GM18507 (cell line): ENCODE measurements at regions not wholly inside any gene's neighbourhood (a gene's known extent, or its start where the extent isn't known, plus 50 kb on each side); places are given as distances from the start of the nearest gene placed in this dataset.

Source experiments
- DNase-seq: peaks from one replicate; pipeline ENCODE4 v3.0.0; 2011; ENCODE audit warnings: low read depth; ENCODE audit not compliant: insufficient read length; ENCODE audit errors: extremely low spot score
- FAIRE-seq: peaks from 2 replicates; lab custom pipeline; 2011; peaks lifted over from hg19 to GRCh38; lab: Jason Lieb, UNC

DNA sequence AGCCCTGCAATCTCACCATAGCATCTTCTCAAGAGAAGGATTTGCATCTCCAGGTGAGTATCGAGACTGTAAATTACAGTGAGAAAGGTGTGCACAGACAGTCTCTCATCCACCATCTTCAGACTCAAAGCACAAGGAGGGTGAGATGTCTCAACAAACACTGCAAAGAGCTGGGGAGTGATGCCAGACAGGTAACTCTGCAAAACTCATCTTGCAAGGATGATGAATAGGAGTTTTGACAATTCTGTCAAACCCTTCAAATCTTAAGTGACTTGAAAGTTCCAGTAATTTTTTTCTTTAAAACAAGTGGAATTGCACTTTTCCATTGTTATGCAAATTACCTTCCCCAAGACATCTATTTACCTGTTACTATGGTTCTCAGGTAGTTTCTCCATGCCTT, 277.2 kb upstream of the VCX3A start:
- DNase-seq (no peak), FAIRE-seq (no peak)

DNA sequence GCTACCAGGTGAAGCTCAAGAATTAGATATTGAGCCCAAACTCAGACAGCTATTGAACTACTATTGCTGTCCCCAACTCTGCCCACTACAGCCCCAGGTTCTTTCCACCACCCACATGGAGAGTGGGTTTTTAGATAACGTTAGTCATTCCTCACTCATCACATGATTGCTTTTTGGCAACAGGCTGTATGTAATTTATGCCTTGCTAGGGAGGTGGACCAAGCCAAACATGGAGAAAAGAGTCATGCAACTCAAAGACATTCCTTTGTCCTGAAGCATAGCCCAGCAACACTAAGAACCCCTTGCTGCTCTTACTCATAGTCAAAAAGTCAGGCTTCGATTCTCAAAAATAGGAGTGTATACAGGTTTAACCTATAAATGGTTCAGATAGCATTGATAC, 275.9 kb upstream of the VCX3A start:
- no peak for FAIRE-seq
- DNase-seq = no peak

DNA sequence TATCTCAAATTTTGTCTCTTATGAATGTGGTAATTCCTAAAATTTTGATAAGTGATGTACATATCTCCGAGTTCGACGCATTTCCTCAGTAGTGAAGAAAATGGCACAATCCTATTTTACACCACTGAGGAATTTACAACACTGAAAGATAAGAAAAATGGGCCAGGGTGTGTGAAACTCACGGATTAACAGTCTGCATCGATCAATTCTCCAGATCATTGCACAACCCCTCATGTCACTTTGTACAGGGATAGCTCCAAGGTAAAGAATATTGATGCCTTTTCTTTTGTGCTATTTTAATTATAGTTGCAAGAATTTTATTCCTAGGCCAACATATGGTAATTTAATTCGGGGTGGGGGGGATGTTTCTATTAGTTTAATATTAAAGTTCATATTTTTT, 268.7 kb upstream of the VCX3A start:
- no peak for DNase-seq
- FAIRE-seq = no peak

DNA sequence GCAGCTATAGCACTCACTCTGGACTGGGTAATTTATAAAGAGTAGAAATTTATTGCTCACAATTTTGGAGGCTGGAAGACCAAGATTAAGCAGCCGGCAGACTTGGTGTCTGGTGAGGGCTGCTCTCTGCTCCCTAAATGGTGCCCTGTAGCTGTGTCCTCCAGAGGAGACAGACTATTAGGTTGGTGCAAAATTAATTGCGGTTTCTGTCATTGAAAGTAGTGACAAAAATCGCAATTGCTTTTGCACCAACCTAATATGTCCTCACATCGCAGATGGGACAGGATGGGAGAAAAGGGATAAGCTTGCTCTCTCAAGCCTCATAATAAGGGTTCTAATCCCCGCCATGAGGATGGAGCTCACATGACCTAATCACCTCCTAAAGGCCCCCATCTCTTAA, 258.1 kb upstream of the VCX3A start:
- FAIRE-seq (no peak), DNase-seq (no peak)

DNA sequence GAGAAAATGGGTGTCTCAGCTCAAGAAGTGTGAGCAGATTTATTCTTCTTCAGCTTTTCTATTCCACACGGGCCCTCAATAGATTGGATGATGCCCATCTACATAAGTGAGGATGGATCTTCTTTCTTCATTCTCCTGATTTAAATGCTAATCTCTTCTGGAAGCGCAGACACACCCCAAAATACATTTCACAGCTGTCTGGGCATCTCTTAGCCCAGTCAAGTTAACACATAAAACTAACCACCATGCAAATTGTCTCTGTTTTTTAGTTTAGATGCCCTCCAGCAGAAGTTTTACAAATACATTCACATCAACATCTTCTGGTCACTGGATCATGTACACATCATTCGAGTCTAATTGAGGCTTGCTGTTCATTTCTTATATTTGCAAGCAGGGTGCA, 249.0 kb upstream of the VCX3A start:
- FAIRE-seq (no peak), DNase-seq (no peak)

DNA sequence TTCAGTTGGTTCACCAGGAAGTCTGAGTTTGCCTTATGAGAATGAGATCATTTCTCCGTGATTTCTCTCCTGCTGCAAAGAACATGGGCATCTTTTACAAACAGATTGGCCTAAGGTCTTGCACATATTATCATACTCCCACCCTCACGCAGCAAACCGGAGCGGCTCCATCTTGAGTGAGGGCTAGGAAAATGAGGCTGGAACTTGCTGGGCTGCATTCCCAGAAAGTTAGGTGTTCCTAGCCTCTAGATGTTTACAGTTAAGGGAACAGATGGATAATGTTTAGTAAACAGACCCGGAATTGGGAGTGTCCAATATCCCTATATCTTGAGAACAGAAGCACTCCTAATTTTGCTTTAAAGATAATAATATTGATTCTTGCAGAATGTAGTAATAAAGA, 247.9 kb upstream of the VCX3A start:
- FAIRE-seq = no peak
- no peak for DNase-seq

DNA sequence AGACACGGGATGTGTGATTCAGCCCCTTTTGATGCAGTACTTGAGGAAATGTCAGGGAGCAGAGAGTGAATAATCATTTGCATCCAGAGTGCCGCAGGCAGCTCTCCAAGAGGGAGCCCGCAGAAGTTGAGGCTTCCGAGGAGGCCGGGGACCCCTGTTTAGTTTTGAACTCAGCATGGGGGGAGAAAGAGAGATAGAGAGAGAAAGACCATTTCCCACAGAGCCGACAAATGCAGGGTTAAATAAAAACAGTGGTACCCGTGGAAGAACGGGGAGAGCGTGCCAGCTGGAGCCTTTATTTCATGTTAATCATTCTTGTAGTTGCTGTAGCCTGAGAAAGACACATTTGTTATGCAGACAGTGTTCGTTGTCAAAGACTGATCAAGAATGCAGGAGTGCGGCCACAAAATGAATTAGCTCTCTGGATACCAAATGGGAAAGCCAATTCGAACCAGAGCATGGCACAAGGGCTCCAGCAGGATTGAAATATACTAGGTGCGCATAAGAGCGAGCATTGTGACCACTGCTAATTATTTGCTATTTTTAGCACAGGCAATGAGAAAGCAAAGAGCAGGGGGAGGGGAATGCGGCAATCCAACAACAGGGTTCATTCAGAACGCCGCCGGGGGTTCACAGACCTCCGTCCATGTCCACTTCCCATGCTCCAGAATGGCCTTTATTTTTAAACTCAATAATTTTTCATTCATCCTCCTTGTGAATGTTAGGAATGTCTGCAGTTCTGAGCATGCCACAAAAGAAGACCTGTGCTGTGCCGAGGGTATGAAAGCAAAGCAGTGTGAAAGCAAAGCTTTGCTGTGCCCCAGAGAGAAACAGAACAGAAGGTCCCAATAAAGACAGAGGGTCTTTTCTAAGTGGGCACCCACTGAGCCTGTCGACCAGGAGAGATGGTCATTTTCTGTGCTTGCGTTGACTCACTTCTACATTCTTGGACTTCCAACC, 243.9 kb upstream of the VCX3A start:
- no peak for DNase-seq
- FAIRE-seq = no peak

DNA sequence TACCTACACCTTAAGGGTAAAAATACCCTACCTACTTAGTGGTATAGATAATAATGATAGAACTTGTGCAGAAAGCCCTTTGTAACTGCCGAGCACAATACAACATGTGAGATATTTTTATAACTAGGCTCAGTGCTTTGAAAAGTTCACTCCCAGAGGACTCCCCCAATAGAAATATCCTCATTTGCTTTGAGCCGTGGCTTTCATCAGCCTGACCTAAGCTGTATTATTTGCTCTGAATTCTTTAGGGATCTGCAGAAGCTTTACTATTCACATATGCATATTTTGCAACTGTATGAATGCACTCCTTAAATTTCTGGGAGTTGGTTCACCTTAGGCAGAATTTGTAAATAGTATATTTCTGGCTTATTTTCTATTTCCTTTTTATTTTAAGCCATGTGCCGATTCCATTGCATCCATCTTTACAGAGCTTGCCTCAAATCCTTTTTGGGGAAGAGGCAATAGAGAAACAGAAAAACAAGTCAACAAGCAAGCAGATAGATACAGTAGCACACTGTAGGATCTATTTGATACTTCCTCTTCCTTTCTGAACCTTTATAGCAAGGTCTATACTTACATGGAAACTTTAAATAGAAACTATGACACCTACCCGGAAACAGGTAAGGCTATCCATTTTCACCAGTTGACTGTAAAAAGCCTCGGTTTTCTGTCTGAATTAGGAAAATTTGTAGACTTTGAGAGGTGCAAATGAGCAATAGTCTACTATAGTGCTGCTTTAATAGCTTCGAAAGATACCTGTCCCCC, 242.5 kb upstream of the VCX3A start:
- DNase-seq = no peak

DNA sequence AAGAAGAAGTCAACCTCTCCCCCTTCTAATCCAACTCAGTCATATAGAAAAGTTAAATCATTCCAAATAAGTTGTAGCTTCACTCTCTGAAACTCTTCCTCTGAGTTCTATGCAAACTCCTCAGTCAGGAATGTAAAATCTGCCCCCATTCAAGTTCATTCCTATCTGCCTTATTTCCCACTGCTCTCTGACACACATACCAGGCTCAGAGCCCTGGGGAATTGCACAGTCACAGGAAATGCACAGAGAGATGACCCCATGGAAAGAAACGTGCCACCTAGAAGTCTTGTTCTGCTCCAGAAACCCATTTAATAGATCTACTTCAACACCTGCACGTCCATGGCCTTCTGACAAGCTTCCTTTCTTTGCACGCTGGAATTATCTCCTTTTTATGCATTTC, 236.0 kb upstream of the VCX3A start:
- DNase-seq (no peak), FAIRE-seq (no peak)

More for the DNA sequence above, 242.5 kb upstream of the VCX3A start:
- peak; percentile 75 for FAIRE-seq

DNA sequence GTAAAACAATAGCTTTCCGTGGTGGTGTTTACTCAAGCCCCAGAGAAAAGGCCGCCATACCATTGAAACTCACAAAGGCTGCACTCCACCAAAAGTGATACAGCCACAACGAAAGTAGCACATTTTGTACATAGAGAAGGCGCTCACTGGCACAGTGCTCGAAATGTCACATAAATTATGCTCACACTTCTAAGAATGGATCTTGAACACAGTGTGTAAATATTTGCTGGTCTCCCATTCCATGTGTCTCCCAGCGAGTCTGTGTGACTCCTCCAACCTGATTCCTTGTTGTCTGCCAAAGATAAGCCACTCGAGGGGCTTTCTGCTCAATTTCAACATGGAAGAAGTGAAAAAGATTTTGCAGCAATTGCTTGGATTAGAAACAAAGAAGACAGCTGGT, 234.0 kb upstream of the VCX3A start:
- DNase-seq = no peak
- peak; percentile 36 for FAIRE-seq

DNA sequence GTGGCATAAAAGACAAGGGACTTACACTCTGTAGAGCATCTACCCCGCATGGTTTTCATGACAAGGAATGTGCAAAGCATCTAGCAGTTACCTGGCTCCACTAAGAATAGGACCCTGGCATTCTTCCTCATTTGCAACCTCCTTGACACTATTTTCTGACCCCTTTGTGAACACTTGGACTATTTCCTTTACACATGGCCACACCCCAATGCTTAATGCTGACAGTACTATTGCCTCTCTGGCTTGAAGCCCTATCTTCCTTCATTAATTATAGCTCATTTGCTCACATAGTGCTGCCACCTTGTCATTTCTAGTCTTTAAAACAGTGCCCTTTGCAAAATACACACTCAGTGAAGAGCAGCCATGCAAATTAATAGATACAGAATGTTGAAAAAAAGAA, 226.3 kb upstream of the VCX3A start:
- DNase-seq (no peak), FAIRE-seq (no peak)

DNA sequence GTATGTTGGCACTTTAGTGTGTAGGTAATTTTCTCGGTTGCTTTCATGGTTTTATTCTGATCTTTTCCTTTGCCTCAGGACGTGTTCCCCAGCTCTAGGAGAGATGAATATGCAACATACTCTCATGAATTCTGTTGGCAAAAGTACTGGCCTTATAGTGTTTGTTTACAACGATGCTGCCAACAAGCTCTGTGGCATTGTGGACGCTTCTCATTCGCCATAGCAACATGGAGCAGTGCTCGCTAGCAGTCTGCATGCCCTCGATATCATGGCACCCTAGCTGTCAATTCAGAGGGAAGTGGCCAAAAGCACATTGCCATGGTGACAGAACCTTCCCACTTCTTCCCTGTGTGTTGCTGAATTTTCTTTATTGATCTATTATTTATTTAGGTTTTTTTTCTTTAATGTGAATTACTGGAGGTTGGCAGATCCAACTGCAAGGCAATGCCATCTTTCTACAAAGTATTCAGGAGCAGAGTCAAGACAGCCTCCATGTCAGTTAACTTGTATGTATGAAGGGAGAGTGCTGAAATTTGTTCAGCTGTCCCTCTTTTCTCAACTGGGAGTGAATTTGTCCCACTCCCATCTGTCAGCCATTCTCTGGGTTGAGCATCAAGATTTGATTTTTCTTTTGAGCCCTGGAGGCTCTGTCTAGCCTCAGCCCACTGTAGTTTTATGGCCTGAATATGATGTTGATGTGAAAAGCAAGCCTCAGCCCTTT, 224.9 kb upstream of the VCX3A start:
- FAIRE-seq = no peak
- DNase-seq = no peak

DNA sequence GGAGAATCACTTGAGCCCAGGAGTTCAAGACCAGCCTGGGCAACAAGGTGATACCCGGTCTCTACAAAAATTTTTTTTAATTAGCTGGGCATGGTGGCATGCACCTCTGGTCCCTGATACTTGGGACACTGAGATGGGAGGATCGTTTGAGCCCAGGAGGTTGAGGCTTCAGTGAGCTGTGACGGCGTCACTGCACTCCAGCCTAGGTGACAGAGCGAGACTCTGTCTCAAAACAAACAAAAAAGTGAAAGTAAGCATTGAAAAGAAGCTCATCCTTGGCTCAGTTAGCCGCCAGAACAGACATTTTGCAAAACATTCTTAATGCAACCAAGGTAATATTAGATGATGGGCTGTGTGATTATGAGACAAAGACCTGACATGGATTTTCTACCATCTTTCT, 223.3 kb upstream of the VCX3A start:
- FAIRE-seq (peak; percentile 9), DNase-seq (no peak)

DNA sequence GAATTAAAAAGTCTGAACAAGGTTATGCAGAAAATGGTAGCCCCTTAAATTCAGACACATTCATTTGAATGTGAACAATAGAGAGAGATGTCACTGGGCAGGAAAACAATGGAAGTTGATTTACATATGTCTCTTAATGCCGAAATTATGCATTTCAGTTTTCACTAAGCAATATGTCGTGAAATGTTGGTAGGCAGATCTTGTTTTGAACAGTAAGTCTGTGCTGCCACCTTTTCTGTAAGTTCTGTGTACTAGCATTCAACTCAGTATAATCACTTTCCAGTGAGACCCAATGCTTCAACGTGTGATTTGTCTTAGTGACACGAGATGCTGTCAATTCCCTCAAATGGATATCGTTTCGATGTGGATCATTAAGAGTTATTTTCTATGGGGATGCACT, 222.7 kb upstream of the VCX3A start:
- DNase-seq = no peak
- FAIRE-seq = no peak

DNA sequence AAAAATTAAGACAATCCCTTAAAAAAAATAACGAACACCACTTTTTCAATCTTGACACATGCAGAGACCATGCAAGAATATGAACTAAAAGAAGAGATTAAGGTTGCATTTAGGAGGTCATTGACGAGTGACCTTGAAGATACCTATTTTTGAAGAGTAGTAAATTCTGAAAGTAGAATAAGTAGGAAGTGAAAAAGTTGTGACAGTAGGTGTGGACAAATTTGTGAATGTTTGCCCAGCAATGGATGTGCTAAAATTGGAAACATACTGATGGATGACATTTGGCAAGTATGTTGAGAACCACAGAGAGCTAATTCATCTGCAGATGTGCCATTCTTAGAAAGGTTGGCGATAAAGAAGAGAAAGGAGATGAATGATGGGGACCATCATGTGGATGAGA, 213.7 kb upstream of the VCX3A start:
- FAIRE-seq = peak; percentile 71
- no peak for DNase-seq

DNA sequence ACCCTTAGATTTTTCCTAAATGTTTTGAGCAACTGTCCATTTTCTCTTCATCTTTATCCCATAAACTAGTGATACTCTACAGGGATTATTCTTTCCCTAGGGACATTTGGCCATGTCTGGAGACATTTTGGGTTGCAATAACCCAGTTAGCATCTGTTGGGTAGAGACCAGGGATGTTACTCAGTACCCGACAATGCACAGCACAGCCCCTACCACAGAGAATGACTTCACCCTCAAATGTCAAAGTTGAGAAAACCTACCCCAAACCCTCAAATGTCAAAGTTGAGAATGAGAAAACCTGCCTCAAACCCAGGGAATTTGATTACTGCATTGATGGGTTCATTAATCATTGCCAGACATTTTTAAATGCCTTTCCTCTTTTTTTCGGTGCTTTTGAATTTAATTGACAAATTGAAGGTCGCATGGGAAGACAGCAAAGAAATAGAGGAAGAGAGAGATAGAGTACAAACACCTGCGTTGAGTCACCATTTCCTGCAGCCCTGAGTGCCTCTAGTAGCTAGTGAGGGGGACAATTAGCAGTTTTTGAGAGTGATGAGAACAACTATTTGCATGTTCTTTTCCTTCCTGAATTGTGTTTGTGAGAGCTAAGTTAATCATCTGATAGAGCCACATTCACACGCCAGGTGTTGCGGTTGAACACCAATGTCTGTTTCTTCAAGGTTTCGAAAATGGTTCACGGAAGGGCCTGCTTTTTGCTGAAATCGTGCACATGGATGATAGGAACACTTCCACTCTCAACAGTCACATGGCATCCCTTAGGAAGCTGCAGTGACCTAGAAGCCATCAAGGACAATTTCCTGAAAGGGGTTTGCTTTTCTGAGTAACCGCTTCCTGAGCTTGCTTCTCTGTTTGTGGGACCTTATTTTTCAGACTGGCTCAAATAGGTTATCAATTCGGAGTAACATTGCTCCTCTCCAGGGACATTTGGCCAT, 203.9 kb upstream of the VCX3A start:
- peak; percentile 4 for DNase-seq
- FAIRE-seq = peak; percentile 100

DNA sequence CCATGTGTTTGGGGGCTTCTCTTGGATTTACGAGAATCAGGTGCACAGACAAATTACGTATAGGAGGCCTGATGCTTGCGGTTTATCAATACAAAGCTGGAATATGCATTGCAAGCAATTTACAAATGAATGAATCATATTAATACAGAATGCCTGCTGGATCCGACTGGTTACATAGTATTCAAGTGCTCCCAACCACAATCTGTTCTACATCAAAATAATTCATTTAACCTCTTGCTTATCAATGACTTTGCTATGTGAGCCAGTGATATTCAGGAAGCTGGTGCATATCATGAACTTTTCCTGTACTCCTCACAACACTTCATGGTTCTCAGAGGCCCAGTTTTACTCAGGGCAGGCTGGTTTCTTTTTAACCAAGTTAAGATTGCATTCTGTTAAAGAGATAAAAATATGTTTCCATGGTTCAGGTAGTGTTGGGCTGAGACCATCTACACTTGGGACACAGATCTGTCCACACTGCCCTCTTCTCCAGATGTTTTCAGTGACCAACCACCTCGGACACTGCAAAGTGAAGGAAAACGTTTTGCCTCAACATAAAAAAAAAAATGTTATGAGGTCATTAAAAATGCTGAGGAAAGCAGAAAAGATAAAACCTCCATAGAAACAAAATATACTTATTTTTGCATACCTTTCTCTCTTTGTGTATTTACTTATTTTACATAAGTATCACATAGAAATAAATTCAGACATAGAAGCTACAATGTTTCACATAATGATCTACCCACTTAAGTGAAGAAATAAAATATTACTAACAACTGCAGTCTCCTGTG, 200.1 kb upstream of the VCX3A start:
- FAIRE-seq (peak; percentile 66), DNase-seq (no peak)

DNA sequence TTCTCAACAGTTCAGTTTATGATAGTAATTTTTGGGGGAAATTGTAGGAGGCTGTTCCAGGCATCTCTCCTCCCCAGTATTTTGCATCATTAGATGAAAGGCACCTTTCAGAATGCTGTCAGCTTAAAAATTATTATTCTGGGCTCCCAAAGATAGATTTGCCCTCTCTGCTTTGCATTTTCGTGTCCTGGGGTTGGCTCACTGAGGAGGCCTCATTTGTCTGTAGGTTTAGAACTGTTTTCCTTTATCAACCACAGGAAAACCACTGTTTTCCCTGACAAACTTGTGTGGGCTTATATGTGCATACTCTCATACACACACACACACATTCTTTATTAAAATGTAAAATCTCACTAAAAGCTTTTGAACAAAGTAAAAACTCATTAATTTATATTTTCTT, 197.2 kb upstream of the VCX3A start:
- FAIRE-seq = peak; percentile 71
- DNase-seq = no peak
